ENCODE measurements at regions not wholly inside any gene's neighbourhood (a gene's known extent, or its start where the extent isn't known, plus 50 kb on each side); places are given as distances from the start of the nearest gene placed in this dataset.

DNA sequence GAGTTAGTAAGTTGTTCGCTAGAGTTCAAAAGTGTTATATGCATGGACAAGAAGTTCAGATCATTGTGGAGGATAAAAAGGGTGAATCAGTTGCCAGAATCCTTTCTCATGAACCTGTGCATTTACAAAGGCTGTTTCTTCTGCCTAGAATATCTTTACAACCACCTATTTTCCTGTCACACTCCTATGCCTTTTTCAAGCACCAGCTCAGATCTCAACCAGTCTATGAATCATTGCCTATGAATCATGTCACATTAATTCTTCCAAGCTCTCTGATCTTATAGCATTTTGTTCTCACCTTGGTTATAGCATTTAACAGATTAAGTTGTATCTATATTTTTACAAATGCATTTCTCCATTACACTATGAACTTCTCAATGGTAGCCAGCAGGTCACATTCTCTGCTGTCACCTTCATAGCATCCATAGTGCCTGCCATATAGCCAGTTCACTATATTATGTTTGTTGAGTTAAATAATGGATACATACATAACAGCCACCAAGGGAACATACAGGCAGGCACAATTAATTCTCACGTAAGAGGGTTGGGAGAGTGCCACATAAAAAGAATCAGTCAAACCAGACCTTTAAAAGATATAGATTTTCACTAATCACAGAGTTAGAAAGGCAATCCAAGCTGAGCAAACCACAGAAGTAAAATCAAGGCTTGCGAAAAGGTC lies 573.0 kb downstream of the FOXG1 start:
- TF ChIP-seq, protein P1, sequence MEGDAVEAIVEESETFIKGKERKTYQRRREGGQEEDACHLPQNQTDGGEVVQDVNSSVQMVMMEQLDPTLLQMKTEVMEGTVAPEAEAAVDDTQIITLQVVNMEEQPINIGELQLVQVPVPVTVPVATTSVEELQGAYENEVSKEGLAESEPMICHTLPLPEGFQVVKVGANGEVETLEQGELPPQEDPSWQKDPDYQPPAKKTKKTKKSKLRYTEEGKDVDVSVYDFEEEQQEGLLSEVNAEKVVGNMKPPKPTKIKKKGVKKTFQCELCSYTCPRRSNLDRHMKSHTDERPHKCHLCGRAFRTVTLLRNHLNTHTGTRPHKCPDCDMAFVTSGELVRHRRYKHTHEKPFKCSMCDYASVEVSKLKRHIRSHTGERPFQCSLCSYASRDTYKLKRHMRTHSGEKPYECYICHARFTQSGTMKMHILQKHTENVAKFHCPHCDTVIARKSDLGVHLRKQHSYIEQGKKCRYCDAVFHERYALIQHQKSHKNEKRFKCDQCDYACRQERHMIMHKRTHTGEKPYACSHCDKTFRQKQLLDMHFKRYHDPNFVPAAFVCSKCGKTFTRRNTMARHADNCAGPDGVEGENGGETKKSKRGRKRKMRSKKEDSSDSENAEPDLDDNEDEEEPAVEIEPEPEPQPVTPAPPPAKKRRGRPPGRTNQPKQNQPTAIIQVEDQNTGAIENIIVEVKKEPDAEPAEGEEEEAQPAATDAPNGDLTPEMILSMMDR (IDR thresholded peaks at IDR 0.05) = no peak
- TF ChIP-seq POLR2A (IDR thresholded peaks at IDR 0.05) = no peak
